GM21619 (cell line): ENCODE measurements at regions not wholly inside any gene's neighbourhood (a gene's known extent, or its start where the extent isn't known, plus 50 kb on each side); places are given as distances from the start of the nearest gene placed in this dataset.

Source experiments
- ATAC-seq: cut with Tn5 transposase; IDR thresholded peaks from one replicate; pipeline ENCODE4 v1.9.1; 2021; ENCODE audit not compliant: unreplicated experiment

- ATAC-seq, result no peak
Measured at GRCh38 chr5:57824623-57825022, 342.0 kb upstream of the ACTBL2 start.

GRCh38 chr5:57824047-57824446 is 341.4 kb upstream of the ACTBL2 start:
- ATAC-seq, result no peak

- ATAC-seq, result no peak
Measured at GRCh38 chr5:57822651-57823050, 340.0 kb upstream of the ACTBL2 start.

DNA sequence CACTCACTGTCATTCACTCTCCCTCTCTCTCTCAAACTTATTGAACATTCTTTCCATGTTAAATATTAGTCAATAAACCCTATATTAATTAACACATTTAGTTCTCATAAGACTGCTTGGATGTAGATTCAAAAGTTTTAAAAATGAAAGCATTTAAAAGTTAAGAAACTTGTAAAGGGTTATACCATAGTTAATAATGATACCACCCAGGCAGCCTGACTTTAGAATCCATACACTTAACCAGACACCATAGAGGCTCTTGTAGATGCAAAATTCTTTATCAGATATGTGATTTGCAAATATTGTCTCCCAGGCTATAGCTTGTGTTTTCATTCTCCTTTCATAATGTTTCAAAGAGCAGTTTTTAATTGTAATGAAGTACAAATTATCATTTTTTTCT is 335.8 kb upstream of the ACTBL2 start:
- ATAC-seq, result no peak

- no peak for ATAC-seq
Measured at GRCh38 chr5:57817924-57818323, 335.3 kb upstream of the ACTBL2 start.

DNA sequence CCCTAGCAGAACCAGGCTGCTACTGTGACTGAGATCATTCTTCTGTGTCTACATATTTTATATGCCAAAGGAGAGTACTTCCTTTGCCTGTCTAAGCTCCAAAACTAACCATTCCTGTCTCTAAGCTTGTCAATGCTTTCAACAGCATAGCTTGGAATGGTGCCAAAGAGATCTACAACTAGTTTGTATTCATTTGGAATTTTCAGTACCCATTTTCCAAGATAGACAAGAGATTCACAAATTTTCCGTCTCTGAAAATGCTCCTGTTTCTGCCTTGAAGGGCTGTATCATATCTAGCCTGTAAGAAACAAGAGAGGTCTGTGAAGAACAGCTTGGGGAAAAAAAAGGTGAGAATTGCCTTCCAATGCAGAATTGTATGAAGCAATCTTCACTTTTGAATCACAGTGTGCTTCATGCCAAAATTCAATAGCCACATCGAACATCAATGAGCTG is 334.4 kb upstream of the ACTBL2 start:
- ATAC-seq, result no peak

DNA sequence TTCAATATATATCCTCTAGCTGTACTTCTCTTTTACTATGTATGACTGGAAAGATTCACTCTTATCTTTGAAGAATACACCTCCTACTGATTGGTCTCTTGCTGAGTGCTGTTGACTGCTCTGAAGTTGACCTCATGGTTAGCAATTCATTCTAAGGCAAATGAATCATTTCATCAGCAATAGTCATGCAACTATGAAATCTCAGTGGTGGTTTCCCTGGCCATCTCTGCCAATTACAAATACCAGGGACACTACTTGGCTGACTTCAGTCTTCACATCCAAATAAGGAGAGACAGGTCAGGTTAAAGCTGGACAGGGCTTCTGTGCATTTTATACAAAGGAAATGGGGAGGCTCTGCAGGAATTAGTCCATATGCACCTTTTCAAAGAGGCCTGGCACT is 333.5 kb upstream of the ACTBL2 start:
- no peak for ATAC-seq

GRCh38 chr5:57805732-57806131 is 323.1 kb upstream of the ACTBL2 start:
- ATAC-seq, result no peak

- no peak for ATAC-seq
Measured at GRCh38 chr5:57805170-57805569, 322.6 kb upstream of the ACTBL2 start.

DNA sequence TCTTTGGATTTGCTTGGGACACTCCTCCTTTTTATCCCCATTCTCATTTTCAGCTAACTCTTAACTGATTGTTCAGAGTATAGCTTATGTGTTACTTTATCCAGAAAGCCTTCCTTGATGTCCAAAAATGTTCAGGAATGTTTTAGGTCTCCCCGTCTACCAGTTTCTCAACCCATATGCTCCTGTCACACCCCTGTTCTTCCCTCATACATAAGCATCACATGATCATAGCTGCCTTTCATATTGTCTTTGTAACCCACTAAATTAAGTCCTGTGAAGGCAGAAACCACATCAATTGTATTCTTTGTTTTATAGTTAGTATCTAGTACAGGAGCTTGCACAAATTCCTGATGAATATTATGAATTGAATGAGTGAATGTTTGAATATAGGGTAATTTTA is 321.9 kb upstream of the ACTBL2 start:
- ATAC-seq, result no peak

DNA sequence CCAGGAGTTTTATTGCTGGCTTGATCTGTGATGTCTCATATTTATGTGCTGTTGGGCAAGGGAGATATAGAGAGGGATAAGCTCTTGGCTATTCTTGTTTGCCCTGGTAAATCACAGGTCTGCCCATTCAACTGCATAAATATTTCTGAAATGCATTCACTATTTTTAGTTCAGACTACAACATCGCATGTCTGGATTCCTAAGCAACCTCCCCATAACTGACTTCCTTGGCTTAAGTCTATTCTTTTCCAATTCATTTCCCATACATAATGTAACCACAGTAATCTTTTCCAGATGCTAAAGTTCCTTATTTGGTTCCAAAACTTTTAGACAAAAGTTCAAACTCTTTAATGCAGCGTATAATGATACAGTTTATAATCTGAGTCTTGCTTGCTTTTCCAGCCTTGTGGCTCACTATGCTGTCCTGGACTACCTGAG is 321.4 kb upstream of the ACTBL2 start:
- no peak for ATAC-seq

DNA sequence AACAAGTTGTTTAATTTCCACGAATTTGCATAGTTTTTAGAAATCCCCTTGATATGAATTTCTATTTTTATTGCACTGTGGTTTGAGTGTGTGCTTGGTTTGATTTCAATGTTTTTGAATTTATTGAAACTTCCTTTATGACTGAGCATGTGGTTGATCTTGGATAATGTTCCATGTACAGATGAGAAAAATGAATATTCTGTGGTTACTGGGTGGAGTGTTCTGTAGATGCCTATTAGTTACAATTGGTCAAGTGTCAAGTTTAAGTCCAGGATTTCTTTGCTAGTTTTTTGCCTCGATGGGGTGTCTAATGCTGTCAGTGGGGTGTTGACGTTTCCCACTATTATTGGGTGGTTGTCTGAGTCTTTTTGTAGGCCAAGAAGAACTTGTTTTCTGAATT is 319.5 kb upstream of the ACTBL2 start:
- no peak for ATAC-seq

- no peak for ATAC-seq
Measured at GRCh38 chr5:57795203-57795602, 312.6 kb upstream of the ACTBL2 start.

- no peak for ATAC-seq
Measured at GRCh38 chr5:57791875-57792274, 309.3 kb upstream of the ACTBL2 start.

GRCh38 chr5:57785946-57786345 is 303.3 kb upstream of the ACTBL2 start:
- ATAC-seq, result no peak

DNA sequence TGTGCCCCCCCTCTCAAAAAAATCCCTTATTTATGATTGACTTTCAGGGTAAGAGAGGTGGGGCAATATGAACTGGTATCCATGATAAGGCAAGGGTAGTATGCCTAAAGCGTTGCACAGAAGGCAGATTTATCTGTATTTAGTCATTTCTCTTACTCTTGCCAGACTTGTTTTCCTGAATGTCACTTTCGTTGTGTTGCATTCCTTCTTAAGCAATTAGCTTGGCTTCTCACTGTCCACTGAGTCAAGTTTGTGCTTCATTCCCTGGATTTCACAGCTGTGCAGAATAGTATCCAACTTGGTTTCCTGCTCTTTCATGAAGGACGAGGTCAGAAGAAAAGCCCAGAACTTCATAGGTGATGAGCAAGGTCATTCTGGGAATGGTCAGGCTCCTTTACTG is 301.5 kb upstream of the ACTBL2 start:
- ATAC-seq, result no peak

GRCh38 chr5:57783693-57784092 is 301.1 kb upstream of the ACTBL2 start:
- ATAC-seq, result no peak

- ATAC-seq, result no peak
Measured at GRCh38 chr5:57780961-57781325, 298.3 kb upstream of the ACTBL2 start.

GRCh38 chr5:57780306-57780960 is 297.8 kb upstream of the ACTBL2 start:
- ATAC-seq, result no peak

- ATAC-seq, result no peak
Measured at GRCh38 chr5:57779383-57780223, 297.0 kb upstream of the ACTBL2 start.

DNA sequence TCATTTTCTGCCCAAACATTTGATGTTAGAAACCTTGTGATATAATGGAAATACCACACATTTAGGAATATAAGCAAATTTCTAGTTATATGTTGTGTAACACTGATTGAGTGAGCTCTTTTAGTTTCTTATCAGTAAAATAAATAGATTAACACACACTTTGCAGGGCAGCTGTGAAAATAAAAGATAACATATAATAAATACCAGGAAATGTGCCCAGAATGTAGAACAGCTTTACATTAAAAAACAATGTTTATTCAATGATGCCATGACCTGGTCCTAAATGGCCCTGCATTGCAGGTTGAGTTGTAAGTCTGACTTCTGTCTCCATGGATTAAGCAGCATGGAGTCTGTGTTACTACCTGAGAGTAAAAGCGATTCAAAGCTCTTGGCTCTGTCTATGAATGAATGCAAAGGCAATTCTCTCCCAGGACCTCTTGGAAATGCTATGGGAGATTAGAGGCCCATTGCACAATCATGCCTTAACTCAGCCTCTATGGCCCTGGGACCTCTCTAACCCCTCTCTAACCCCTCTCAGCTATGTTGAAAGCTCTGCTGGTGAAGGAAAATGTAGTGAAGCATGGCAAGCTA is 296.0 kb upstream of the ACTBL2 start:
- ATAC-seq, result no peak

- ATAC-seq, result no peak
Measured at GRCh38 chr5:57777174-57777581, 294.6 kb upstream of the ACTBL2 start.
